ENCODE measurements at regions not wholly inside any gene's neighbourhood (a gene's known extent, or its start where the extent isn't known, plus 50 kb on each side); places are given as distances from the start of the nearest gene placed in this dataset.
A peak's percentile ranks its signal among the peaks of the same experiment; 100 is the strongest.

GRCh38 chr9:135271425-135271824, 184.0 kb downstream of the OLFM1 start:
- WGBS (ENCODE audit: insufficient coverage, low coverage, low lambda C conversion rate, missing lambda C conversion rate), result 77% methylated on average over 7 of the region's 19 CpGs

GRCh38 chr9:135272608-135273007, 185.1 kb downstream of the OLFM1 start:
- intact Hi-C loops (cut with DNase I), result no loop called here
- no peak for DNase-seq
- H3K4me3 ChIP-seq, result no peak overlapping the region
- WGBS (ENCODE audit: insufficient coverage, low coverage, low lambda C conversion rate, missing lambda C conversion rate), result 61% methylated on average over 2 of the region's 10 CpGs
- H3K36me3 ChIP-seq, result no peaks in the 10 kb centered on the region
- peaks cover 0 to 3% (median 0%) of the 10 kb centered on the region in 4 donors for H3K4me1 ChIP-seq
- no peak for ATAC-seq
- H3K27ac ChIP-seq, result no peak overlapping the region
- H3K9me3 ChIP-seq, result no peaks in the 10 kb centered on the region
- no peak for TF ChIP-seq CTCF (IDR thresholded peaks at IDR 0.05)
- TF ChIP-seq POLR2A (IDR thresholded peaks at IDR 0.05), result no peak
- H3K27me3 ChIP-seq, result no peaks in the 10 kb centered on the region

More at GRCh38 chr9:135271425-135271824, 184.0 kb downstream of the OLFM1 start:
- Histone ChIP-seq H3K4me1 (no peaks in the 10 kb centered on the region), H3K4me3 (no peak overlapping the region), H3K27me3 (no peaks in the 10 kb centered on the region), H3K36me3 (no peaks in the 10 kb centered on the region), H3K27ac (no peak overlapping the region), H3K9me3 (no peaks in the 10 kb centered on the region)
- TF ChIP-seq CTCF (IDR thresholded peaks at IDR 0.05) (no peak), POLR2A (IDR thresholded peaks at IDR 0.05) (no peak)
- DNase-seq (no peak), ATAC-seq (no peak)
- intact Hi-C loops (cut with DNase I), result no loop called here

- H3K36me3 ChIP-seq, result no peaks in the 10 kb centered on the region
- H3K4me1 ChIP-seq, result peaks cover 0 to 3% (median 0%) of the 10 kb centered on the region in 4 donors
- no peak for DNase-seq
- no peaks in the 10 kb centered on the region for H3K27me3 ChIP-seq
- TF ChIP-seq POLR2A (IDR thresholded peaks at IDR 0.05) (no peak), CTCF (IDR thresholded peaks at IDR 0.05) (no peak)
- ATAC-seq, result no peak
- no peak overlapping the region for H3K4me3 ChIP-seq
- H3K9me3 ChIP-seq, result no peaks in the 10 kb centered on the region
- 35% methylated on average over 2 of the region's 7 CpGs for WGBS (ENCODE audit: insufficient coverage, low coverage, low lambda C conversion rate, missing lambda C conversion rate)
- H3K27ac ChIP-seq, result no peak overlapping the region
- intact Hi-C loops (cut with DNase I), result no loop called here
Observed at GRCh38 chr9:135273008-135273407, 185.5 kb downstream of the OLFM1 start.

- intact Hi-C loops (cut with DNase I), result no loop called here
- no peak overlapping the region for H3K4me3 ChIP-seq
- no peak for TF ChIP-seq CTCF (IDR thresholded peaks at IDR 0.05)
- no peak for TF ChIP-seq POLR2A (IDR thresholded peaks at IDR 0.05)
- no peak overlapping the region for H3K27ac ChIP-seq
- DNase-seq (no peak), ATAC-seq (peak; percentile 30 to 70 (median 46))
- H3K27me3 ChIP-seq, result no peaks in the 10 kb centered on the region
- no peaks in the 10 kb centered on the region for H3K9me3 ChIP-seq
- WGBS (ENCODE audit: insufficient coverage, low coverage, low lambda C conversion rate, missing lambda C conversion rate), result 24% methylated on average over 5 of the region's 7 CpGs
- peaks cover 0 to 3% (median 0%) of the 10 kb centered on the region in 4 donors for H3K4me1 ChIP-seq
- no peaks in the 10 kb centered on the region for H3K36me3 ChIP-seq
Observed at GRCh38 chr9:135275163-135275562, 187.7 kb downstream of the OLFM1 start.

Measured in right lobe of liver (tissue), 6 donors.